CD1c-positive myeloid dendritic cell (primary cell): ENCODE measurements at regions not wholly inside any gene's neighbourhood (a gene's known extent, or its start where the extent isn't known, plus 50 kb on each side); places are given as distances from the start of the nearest gene placed in this dataset.
"Not testable (repeated sequence)": the region's sequence is repeated elsewhere in the genome, so short reads cannot be mapped to it uniquely, and the experiment has no call there.

Experiments
- DNase-seq: peaks from one replicate; pipeline ENCODE4 v3.0.0-alpha.2; 2016; ENCODE audit errors: extremely low spot score

- not testable (repeated sequence) for DNase-seq
Observed at GRCh38 chr7:51540906-51541305, 224.3 kb upstream of the COBL start.

- no peak for DNase-seq
Observed at GRCh38 chr7:51539840-51540239, 223.2 kb upstream of the COBL start.

GRCh38 chr7:51528172-51528571 lies 211.6 kb upstream of the COBL start:
- no peak for DNase-seq

GRCh38 chr7:51521694-51522312 lies 205.2 kb upstream of the COBL start:
- no peak for DNase-seq

- no peak for DNase-seq
Observed at GRCh38 chr7:51521054-51521453, 204.4 kb upstream of the COBL start.

GRCh38 chr7:51518646-51519045 lies 202.0 kb upstream of the COBL start:
- no peak for DNase-seq

- DNase-seq = no peak
Observed at GRCh38 chr7:51517187-51517586, 200.6 kb upstream of the COBL start.

- no peak for DNase-seq
Observed at GRCh38 chr7:51501620-51502019, 185.0 kb upstream of the COBL start.

- no peak for DNase-seq
Observed at GRCh38 chr7:51482976-51483375, 166.4 kb upstream of the COBL start.

GRCh38 chr7:51481421-51481820 lies 164.8 kb upstream of the COBL start:
- no peak for DNase-seq

- DNase-seq = no peak
Observed at GRCh38 chr7:51477819-51478218, 161.2 kb upstream of the COBL start.

- no peak for DNase-seq
Observed at GRCh38 chr7:51477323-51477722, 160.7 kb upstream of the COBL start.

GRCh38 chr7:51476026-51476425 lies 159.4 kb upstream of the COBL start:
- DNase-seq = no peak

- no peak for DNase-seq
Observed at GRCh38 chr7:51472873-51473272, 156.3 kb upstream of the COBL start.

- DNase-seq = no peak
Observed at GRCh38 chr7:51471981-51472296, 155.3 kb upstream of the COBL start.

GRCh38 chr7:51471210-51471980 lies 154.8 kb upstream of the COBL start:
- no peak for DNase-seq

- no peak for DNase-seq
Observed at GRCh38 chr7:51467384-51468017, 150.9 kb upstream of the COBL start.

- DNase-seq = no peak
Observed at GRCh38 chr7:51459809-51460208, 143.2 kb upstream of the COBL start.

GRCh38 chr7:51458693-51459092 lies 142.1 kb upstream of the COBL start:
- no peak for DNase-seq

- DNase-seq = no peak
Observed at GRCh38 chr7:51457079-51457478, 140.5 kb upstream of the COBL start.

- no peak for DNase-seq
Observed at GRCh38 chr7:51456431-51457060, 139.9 kb upstream of the COBL start.

GRCh38 chr7:51455948-51456347 lies 139.3 kb upstream of the COBL start:
- DNase-seq = no peak

- no peak for DNase-seq
Observed at GRCh38 chr7:51455513-51455912, 138.9 kb upstream of the COBL start.
